GM23248 (cell line): ENCODE measurements at regions not wholly inside any gene's neighbourhood (a gene's known extent, or its start where the extent isn't known, plus 50 kb on each side); places are given as distances from the start of the nearest gene placed in this dataset.

Source experiments
- EZH2 ChIP-seq: fragments of 200-600 bp; sonication (generic); IDR thresholded peaks from 2 replicates; pipeline ENCODE4 v1.6.1; 2018; ENCODE audit warnings: antibody characterized with exemption, mild to moderate bottlenecking; ENCODE audit not compliant: insufficient read depth, poor library complexity, severe bottlenecking
- EZH2phosphoT487 ChIP-seq: fragments of 200-600 bp; sonication (generic); IDR thresholded peaks from 2 replicates; pipeline ENCODE4 v1.6.1; 2018; ENCODE audit warnings: antibody characterized with exemption, moderate library complexity, mild to moderate bottlenecking, low read depth; ENCODE audit not compliant: insufficient read depth

DNA sequence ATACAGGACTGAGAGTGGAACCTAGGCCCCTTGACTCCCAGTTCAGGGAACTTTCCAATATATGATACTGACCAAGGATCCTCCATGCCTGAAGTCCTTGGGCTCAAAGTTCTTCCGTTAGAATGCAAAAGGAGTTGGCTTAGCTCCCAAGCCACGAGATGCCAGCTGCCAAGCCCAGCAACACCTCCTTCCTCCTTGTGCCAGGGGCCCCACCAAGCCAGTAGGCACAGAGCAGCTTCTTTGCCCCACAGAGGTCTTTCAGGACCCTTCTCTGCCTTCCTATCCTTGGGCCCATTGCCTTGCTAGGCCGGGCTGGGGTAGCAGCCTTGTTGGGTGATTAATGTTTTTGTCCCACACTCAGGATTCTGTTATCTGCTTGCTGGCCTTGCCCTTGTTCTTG, 105.6 kb downstream of the EFNB1 start:
- TF ChIP-seq EZH2 (no peak), EZH2phosphoT487 (no peak)
